Sigmoid colon (tissue), 3 donors: ENCODE measurements at regions not wholly inside any gene's neighbourhood (a gene's known extent, or its start where the extent isn't known, plus 50 kb on each side); places are given as distances from the start of the nearest gene placed in this dataset.

Experiments
- POLR2A ChIP-seq, 2 donors: fragments of 450-650 bp; IDR thresholded peaks; one replicate each; pipeline ENCODE4 v1.6.1; 2016; ENCODE audit warnings: antibody characterized with exemption in 2 of 2, mild to moderate bottlenecking in 2 of 2, moderate library complexity in 2 of 2
- TF ChIP-seq, protein P1 (sequence below), 4 experiments: fragments of 450-650 bp in 3 of 4; fragments of 200-600 bp in 1 of 4; IDR thresholded peaks; one replicate each; pipeline ENCODE4 v1.5.1; 2016 to 2019; ENCODE audit warnings: antibody characterized with exemption in 4 of 4, mild to moderate bottlenecking in 3 of 4, moderate library complexity in 2 of 4

DNA sequence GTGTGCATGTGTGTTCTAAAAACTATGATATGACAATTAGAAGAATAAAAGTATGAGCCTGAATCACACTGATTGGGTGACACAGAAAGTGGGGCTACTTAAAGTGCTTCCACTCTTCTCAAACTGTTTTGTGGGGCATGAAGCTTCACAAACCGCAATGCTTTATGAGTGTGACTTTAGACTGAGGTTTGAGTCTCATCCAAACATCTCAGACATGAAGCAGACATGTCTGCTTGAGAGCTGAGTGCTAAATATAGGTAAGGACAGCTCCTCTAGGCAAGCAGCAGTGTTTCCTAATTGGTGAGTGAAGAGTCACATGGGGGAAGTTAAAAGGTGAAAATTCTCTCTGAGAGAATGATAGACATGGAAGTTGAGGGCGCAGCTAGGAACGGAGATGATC, 726.9 kb upstream of the CITED2 start:
- TF ChIP-seq, protein P1, sequence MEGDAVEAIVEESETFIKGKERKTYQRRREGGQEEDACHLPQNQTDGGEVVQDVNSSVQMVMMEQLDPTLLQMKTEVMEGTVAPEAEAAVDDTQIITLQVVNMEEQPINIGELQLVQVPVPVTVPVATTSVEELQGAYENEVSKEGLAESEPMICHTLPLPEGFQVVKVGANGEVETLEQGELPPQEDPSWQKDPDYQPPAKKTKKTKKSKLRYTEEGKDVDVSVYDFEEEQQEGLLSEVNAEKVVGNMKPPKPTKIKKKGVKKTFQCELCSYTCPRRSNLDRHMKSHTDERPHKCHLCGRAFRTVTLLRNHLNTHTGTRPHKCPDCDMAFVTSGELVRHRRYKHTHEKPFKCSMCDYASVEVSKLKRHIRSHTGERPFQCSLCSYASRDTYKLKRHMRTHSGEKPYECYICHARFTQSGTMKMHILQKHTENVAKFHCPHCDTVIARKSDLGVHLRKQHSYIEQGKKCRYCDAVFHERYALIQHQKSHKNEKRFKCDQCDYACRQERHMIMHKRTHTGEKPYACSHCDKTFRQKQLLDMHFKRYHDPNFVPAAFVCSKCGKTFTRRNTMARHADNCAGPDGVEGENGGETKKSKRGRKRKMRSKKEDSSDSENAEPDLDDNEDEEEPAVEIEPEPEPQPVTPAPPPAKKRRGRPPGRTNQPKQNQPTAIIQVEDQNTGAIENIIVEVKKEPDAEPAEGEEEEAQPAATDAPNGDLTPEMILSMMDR (IDR thresholded peaks at IDR 0.05): no peak
- TF ChIP-seq POLR2A (IDR thresholded peaks at IDR 0.05): no peak
